Heart right ventricle (tissue), 16 donors: ENCODE measurements at regions not wholly inside any gene's neighbourhood (a gene's known extent, or its start where the extent isn't known, plus 50 kb on each side); places are given as distances from the start of the nearest gene placed in this dataset.

Experiments
- ATAC-seq, 8 donors: fragments of 200-7000 bp; cut with Tn5 transposase; one replicate each; pipeline ENCODE4 v1.9.1; 2020; ENCODE audit warnings: mild to moderate bottlenecking in 8 of 8, moderate library complexity in 8 of 8, moderate number of reproducible peaks in 1 of 8
- DNase-seq, 2 donors: peaks; one replicate each; pipeline ENCODE4 v3.0.0-alpha.2; 2020
- H3K27ac ChIP-seq, 10 donors: fragments of 200-600 bp; sonication (generic) in 2 of 10; one replicate each; pipeline versions ENCODE4 v1.5.0 to v1.8.0; 2020 to 2022; ENCODE audit warnings: mild to moderate bottlenecking in 3 of 10
- H3K27me3 ChIP-seq, 7 donors: fragments of 200-600 bp; one replicate each; pipeline ENCODE4 v1.8.0; 2021 to 2022; ENCODE audit warnings: mild to moderate bottlenecking in 2 of 7
- H3K36me3 ChIP-seq, 9 donors: fragments of 200-600 bp; sonication (generic) in 1 of 9; one replicate each; pipeline versions ENCODE4 v1.5.0 to v1.8.0; 2020 to 2022; ENCODE audit warnings: mild to moderate bottlenecking in 2 of 9
- H3K4me1 ChIP-seq, 9 donors: fragments of 200-600 bp; sonication (generic) in 1 of 9; one replicate each; pipeline versions ENCODE4 v1.5.0 to v1.8.0; 2020 to 2022; ENCODE audit warnings: mild to moderate bottlenecking in 4 of 9
- H3K4me3 ChIP-seq, 10 donors: fragments of 200-600 bp; sonication (generic) in 2 of 10; one replicate each; pipeline versions ENCODE4 v1.5.0 to v1.8.0; 2020 to 2022; ENCODE audit warnings: mild to moderate bottlenecking in 7 of 10, moderate library complexity in 2 of 10
- H3K9me3 ChIP-seq, 11 donors: fragments of 200-600 bp in 10 of 11; sonication (generic) in 2 of 11; one replicate each; pipeline versions ENCODE4 v1.5.0 to v1.8.0; 2013 to 2022; ENCODE audit warnings: mild to moderate bottlenecking in 2 of 11, control low read depth in 1 of 11, moderate library complexity in 1 of 11
- WGBS, 2 donors: extraction: QIAGEN DNeasy Blood & Tissue Kit; methylation state at CpG; one replicate each; pipeline ENCODE4 v1.1.7; 2013; ENCODE audit warnings: inconsistent platforms in 1 of 2; 5-methylcytosine and 5-hydroxymethylcytosine counted together
- intact Hi-C, 10 donors: fragments of 100-400 bp; cut with DNase I; formaldehyde crosslinking; loops; one replicate each; pipeline versions ENCODE4 v1.11.1 to v1.14.2; 2022
- TF ChIP-seq, protein P1 (sequence below), 9 donors: fragments of 200-600 bp; sonication (generic) in 2 of 9; IDR thresholded peaks; one replicate each; pipeline versions ENCODE4 v1.5.0 to v1.8.0; 2021 to 2022; ENCODE audit warnings: antibody characterized with exemption in 9 of 9, mild to moderate bottlenecking in 5 of 9, moderate library complexity in 1 of 9
- donor health status: Arrhythmogenic right ventricular cardiomyopathy.
- donor health status: ischemic (EF 13 %, LVEDD 7.1; RV severe dilation, severe dysfunction).
- donor health status: healthy with polysubstance abuse.
- donor health status: DM: no; HTN: yes; CAD: no.
- donor health status: DM: no; HTN: no; CAD: no.
- donor health status: ischemic (EF 25% LVEDD 6.9; RV normal size, moderate dysfunction).
- donor health status: ischemic (EF 25% LVEDD 5.7; RV mildly dilated, moderate dysfunction).
- donor health status: healthy.
- donor health status: DM: yes; HTN: yes; CAD: no.
- donor health status: Ischemic cardiomyopathy.
- donor health status: ischemic (EF 35%, LVEDD 5.7; RV mildly dilated, moderate dysfunction).
- donor health status: nonischemic (EF 11% LVEDD 7.7; RV severe dilation, severe dysfunction).
- donor health status: DM: yes; HTN: yes; CAD: no.
- donor health status: PGD.
- donor health status: ischemic (EF 29% LVEDD 5.4; RV normal size, mild dysfunction).
- donor health status: nonischemic (EF 23%, LVEDD 6.1; RV moderate dilation, normal function).

DNA sequence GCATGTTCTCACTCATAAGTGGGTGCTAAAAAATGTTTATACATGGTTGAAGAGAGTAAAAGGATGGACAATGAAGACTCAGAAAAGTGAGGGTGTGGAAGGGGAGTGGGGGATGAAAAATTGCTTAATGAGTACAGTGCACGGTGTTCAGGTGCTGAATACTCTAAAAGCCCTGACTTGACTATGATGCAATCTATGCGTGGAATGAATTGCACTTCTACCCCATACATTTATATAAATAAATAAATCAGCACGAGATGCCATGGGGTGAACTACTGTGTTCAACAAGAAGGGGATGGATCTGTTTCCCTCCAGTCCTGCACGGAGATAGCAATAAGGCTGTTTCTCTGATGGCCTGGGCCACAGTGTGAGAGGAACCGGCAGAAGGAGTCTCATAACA is 254.3 kb upstream of the LYZL1 start:
- intact Hi-C loops: no loop called here
- 53 to 71% methylated on average over 5 of the region's 5 CpGs for WGBS, 2 donors
- Histone ChIP-seq H3K9me3 (no peaks in the 10 kb centered on the region), H3K4me1 (peaks cover 0 to 1% (median 0%) of the 10 kb centered on the region in 9 donors), H3K27me3 (peaks cover 0 to 10% (median 0%) of the 10 kb centered on the region in 7 donors), H3K36me3 (no peaks in the 10 kb centered on the region), H3K4me3 (no peak overlapping the region), H3K27ac (no peak overlapping the region)
- TF ChIP-seq, protein P1, sequence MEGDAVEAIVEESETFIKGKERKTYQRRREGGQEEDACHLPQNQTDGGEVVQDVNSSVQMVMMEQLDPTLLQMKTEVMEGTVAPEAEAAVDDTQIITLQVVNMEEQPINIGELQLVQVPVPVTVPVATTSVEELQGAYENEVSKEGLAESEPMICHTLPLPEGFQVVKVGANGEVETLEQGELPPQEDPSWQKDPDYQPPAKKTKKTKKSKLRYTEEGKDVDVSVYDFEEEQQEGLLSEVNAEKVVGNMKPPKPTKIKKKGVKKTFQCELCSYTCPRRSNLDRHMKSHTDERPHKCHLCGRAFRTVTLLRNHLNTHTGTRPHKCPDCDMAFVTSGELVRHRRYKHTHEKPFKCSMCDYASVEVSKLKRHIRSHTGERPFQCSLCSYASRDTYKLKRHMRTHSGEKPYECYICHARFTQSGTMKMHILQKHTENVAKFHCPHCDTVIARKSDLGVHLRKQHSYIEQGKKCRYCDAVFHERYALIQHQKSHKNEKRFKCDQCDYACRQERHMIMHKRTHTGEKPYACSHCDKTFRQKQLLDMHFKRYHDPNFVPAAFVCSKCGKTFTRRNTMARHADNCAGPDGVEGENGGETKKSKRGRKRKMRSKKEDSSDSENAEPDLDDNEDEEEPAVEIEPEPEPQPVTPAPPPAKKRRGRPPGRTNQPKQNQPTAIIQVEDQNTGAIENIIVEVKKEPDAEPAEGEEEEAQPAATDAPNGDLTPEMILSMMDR (IDR thresholded peaks at IDR 0.05): no peak
- DNase-seq (no peak), ATAC-seq (no peak)

DNA sequence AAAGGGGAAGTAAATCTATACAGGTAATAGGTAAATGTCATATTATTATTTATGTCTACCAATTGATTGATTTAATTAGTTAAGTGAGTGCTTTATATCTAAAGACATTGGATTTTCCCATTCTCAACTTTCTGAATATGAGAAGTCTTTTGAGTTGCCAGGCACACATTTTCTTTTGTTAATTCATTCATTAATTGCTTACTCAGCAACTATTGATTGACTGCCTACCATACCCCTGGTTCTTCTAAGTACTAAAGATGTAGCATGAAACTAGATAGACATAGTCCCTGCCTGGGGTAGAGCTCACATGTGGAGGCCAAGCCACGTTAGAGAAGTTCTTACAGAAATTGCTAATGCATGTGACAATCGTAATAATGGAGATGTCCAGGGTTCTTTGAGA is 253.1 kb upstream of the LYZL1 start:
- H3K27ac ChIP-seq: no peak overlapping the region
- no peak overlapping the region for H3K4me3 ChIP-seq
- ATAC-seq (no peak), DNase-seq (no peak)
- H3K27me3 ChIP-seq: peaks cover 0 to 10% (median 0%) of the 10 kb centered on the region in 7 donors
- no peaks in the 10 kb centered on the region for H3K9me3 ChIP-seq
- TF ChIP-seq, protein P1 (IDR thresholded peaks at IDR 0.05): no peak
- WGBS, 2 donors: 86 to 96% methylated on average over 2 of the region's 2 CpGs
- H3K4me1 ChIP-seq: peaks cover 0 to 3% (median 0%) of the 10 kb centered on the region in 9 donors
- intact Hi-C loops: no loop called here
- H3K36me3 ChIP-seq: no peaks in the 10 kb centered on the region

DNA sequence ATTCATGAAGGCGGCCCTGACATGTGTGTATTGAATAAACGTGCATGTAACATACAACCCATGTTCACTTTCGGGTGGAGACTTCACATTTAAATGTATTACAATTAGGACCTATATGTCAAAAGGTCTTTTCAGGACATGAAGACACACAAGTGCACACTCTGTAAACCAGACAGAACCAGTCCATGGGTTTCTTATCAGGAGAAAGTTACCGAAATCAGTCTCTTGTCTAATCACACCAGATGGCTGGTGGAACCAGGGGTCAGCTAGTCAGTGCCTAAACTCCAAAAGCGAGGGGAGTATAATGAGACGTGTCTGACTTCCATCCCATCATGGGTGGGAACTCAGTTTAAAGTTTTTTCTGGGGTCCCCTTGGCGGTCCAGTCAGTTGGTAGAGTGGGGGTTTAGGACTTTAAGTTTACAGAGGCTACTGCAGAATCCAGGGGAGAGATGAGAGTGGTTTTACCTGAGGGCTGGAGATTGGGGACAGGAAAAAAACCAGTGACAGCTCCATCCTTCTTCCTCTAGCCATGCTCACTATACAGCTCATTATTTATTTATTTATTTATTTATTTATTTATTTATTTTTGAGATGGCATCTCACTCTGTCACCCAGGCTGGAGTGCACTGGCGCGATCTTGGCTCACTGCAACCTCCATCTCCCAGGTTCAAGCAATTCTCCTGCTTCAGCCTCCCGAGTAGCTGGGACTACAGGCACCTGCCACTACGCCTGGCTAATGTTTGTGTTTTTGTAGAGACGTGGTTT is 251.3 kb upstream of the LYZL1 start:
- no peaks in the 10 kb centered on the region for H3K36me3 ChIP-seq
- peaks cover 0 to 10% (median 0%) of the 10 kb centered on the region in 7 donors for H3K27me3 ChIP-seq
- TF ChIP-seq, protein P1 (IDR thresholded peaks at IDR 0.05): no peak
- DNase-seq (no peak), ATAC-seq (no peak)
- intact Hi-C loops: no loop called here
- no peak overlapping the region for H3K4me3 ChIP-seq
- H3K27ac ChIP-seq: no peak overlapping the region
- WGBS, 2 donors: 92% methylated on average over 12 of the region's 12 CpGs
- H3K4me1 ChIP-seq: peaks cover 0 to 3% (median 0%) of the 10 kb centered on the region in 9 donors
- H3K9me3 ChIP-seq: peaks cover 0 to 5% (median 0%) of the 10 kb centered on the region in 11 donors

DNA sequence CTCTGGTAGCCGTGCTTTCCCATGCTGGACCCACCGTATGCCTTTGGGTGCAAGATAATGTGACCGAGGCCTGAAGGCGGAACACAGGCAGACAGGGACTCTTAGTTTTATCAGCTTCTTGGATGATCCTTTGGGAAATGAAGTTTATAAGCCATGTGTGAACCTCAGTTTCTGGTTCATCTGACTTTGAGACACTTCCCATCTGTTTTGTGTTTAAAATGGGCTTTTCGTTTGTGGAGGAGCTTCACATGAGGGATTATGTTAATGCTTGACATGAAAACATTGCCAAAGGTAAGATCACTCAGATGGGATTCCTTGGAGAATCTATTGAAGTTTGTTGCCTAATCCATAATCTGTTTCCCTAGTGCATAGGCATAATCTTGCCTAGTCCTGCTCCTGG is 249.8 kb upstream of the LYZL1 start:
- no peak for ATAC-seq
- DNase-seq: no peak
- Histone ChIP-seq H3K9me3 (peaks cover 0 to 11% (median 0%) of the 10 kb centered on the region in 11 donors), H3K36me3 (no peaks in the 10 kb centered on the region), H3K27me3 (peaks cover 0 to 2% (median 0%) of the 10 kb centered on the region in 7 donors), H3K4me1 (peaks cover 0 to 3% (median 0%) of the 10 kb centered on the region in 9 donors), H3K27ac (no peak overlapping the region), H3K4me3 (no peak overlapping the region)
- intact Hi-C loops: no loop called here
- TF ChIP-seq, protein P1 (IDR thresholded peaks at IDR 0.05): no peak
- WGBS, 2 donors: 67 to 80% methylated on average over 5 of the region's 5 CpGs
